ENCODE measurements at regions not wholly inside any gene's neighbourhood (a gene's known extent, or its start where the extent isn't known, plus 50 kb on each side); places are given as distances from the start of the nearest gene placed in this dataset.

- TF ChIP-seq CTCF (IDR thresholded peaks at IDR 0.05; ENCODE audit: low read length) (no peak), EZH2 (IDR thresholded peaks at IDR 0.05; ENCODE audit: borderline replicate concordance, low read length) (no peak)
These were observed 93.1 kb upstream of the SLC6A11 start for GRCh38 chr3:10722911-10723310.

All from OCI-LY1 (cell line).